WTC11 (cell line): ENCODE measurements at regions not wholly inside any gene's neighbourhood (a gene's known extent, or its start where the extent isn't known, plus 50 kb on each side); places are given as distances from the start of the nearest gene placed in this dataset.

ENCODE experiments used
- ATAC-seq: fragments of 200-7000 bp; cut with Tn5 transposase; 2 replicates; pipeline ENCODE4 v1.10.0; 2021; ENCODE audit warnings: mild to moderate bottlenecking, moderate library complexity
- CTCF ChIA-PET: fragments of 300-600 bp; sonication (Branson Sonifier 250); formaldehyde crosslinking; loops from one replicate; lab custom pipeline; 2021; ENCODE audit warnings: antibody characterized with exemption; lab: Charles Lee
- POLR2A ChIA-PET: fragments of 350-600 bp; sonication (Branson Sonifier 250); formaldehyde crosslinking; loops from one replicate; lab custom pipeline; 2021; ENCODE audit warnings: antibody characterized with exemption; lab: Charles Lee
- DNase-seq: peaks from one replicate; pipeline ENCODE4 v3.0.0; 2021; ENCODE audit warnings: low spot score
- H3K27ac Mint-ChIP-seq: 2 replicates; pipeline ENCODE4 v1.8.0; 2021; ENCODE audit warnings: mixed read lengths
- H3K27me3 Mint-ChIP-seq: 2 replicates; pipeline ENCODE4 v1.8.0; 2021; ENCODE audit warnings: low read depth, mild to moderate bottlenecking, moderate library complexity, mixed read lengths
- H3K36me3 Mint-ChIP-seq: 2 replicates; pipeline ENCODE4 v1.8.0; 2021; ENCODE audit warnings: mixed read lengths
- H3K4me1 Mint-ChIP-seq: 2 replicates; pipeline ENCODE4 v1.8.0; 2022; ENCODE audit warnings: mixed read lengths
- H3K4me3 Mint-ChIP-seq: 2 replicates; pipeline ENCODE4 v1.8.0; 2021; ENCODE audit warnings: mild to moderate bottlenecking, moderate library complexity, mixed read lengths
- H3K9me3 Mint-ChIP-seq: 2 replicates; pipeline ENCODE4 v1.8.0; 2021; ENCODE audit warnings: mixed read lengths
- AFF4 ChIP-seq: sonication (generic); formaldehyde crosslinking; IDR thresholded peaks from 2 replicates; pipeline ENCODE4 v1.8.1; 2023; ENCODE audit warnings: mild to moderate bottlenecking, missing genetic modification reagents, borderline replicate concordance
- ATF1 ChIP-seq: sonication (generic); formaldehyde crosslinking; IDR thresholded peaks from 2 replicates; pipeline ENCODE4 v1.8.1; 2023; ENCODE audit warnings: mild to moderate bottlenecking, moderate library complexity, missing genetic modification reagents
- CDX4 ChIP-seq: fragments of 250-450 bp; sonication (Bioruptor Pico); IDR thresholded peaks from 2 replicates; pipeline ENCODE4 v1.9.0; 2021; ENCODE audit warnings: moderate library complexity, mild to moderate bottlenecking, inconsistent platforms, borderline replicate concordance
- E2F4 ChIP-seq: sonication (generic); formaldehyde crosslinking; IDR thresholded peaks from 2 replicates; pipeline ENCODE4 v1.8.1; 2022; ENCODE audit warnings: low read depth, mild to moderate bottlenecking, moderate library complexity, missing genetic modification reagents, borderline replicate concordance
- E2F5 ChIP-seq: sonication (generic); formaldehyde crosslinking; IDR thresholded peaks from 2 replicates; pipeline ENCODE4 v1.8.1; 2022; ENCODE audit warnings: mild to moderate bottlenecking, moderate library complexity, missing genetic modification reagents
- EMX1 ChIP-seq: fragments of 250-450 bp; sonication (Bioruptor Pico); IDR thresholded peaks from 2 replicates; pipeline ENCODE4 v1.8.0; 2021; ENCODE audit warnings: mild to moderate bottlenecking
- HMGXB4 ChIP-seq: sonication (generic); formaldehyde crosslinking; IDR thresholded peaks from 2 replicates; pipeline ENCODE4 v1.8.1; 2023; ENCODE audit warnings: mild to moderate bottlenecking, moderate library complexity, missing genetic modification reagents
- IRF1 ChIP-seq: sonication (generic); formaldehyde crosslinking; IDR thresholded peaks from 2 replicates; pipeline ENCODE4 v1.8.0; 2023; ENCODE audit warnings: missing genetic modification reagents
- JAZF1 ChIP-seq: fragments of 250-450 bp; sonication (Bioruptor Pico); IDR thresholded peaks from 2 replicates; pipeline ENCODE4 v1.9.0; 2021; ENCODE audit warnings: moderate library complexity, mild to moderate bottlenecking, inconsistent platforms
- MLX ChIP-seq: sonication (generic); formaldehyde crosslinking; IDR thresholded peaks from 2 replicates; pipeline ENCODE4 v1.8.1; 2023; ENCODE audit warnings: mild to moderate bottlenecking, missing genetic modification reagents, moderate library complexity
- RELA ChIP-seq: sonication (generic); formaldehyde crosslinking; IDR thresholded peaks from 2 replicates; pipeline ENCODE4 v1.8.1; 2022; ENCODE audit warnings: missing genetic modification reagents, mild to moderate bottlenecking, borderline replicate concordance
- SMAD3 ChIP-seq: sonication (generic); formaldehyde crosslinking; IDR thresholded peaks from 2 replicates; pipeline ENCODE4 v1.8.0; 2022; ENCODE audit warnings: missing genetic modification reagents, mild to moderate bottlenecking, borderline replicate concordance
- TEAD1 ChIP-seq: sonication (generic); formaldehyde crosslinking; IDR thresholded peaks from 2 replicates; pipeline ENCODE4 v1.8.0; 2022; ENCODE audit warnings: mild to moderate bottlenecking, missing genetic modification reagents
- USF2 ChIP-seq: sonication (generic); formaldehyde crosslinking; IDR thresholded peaks from 2 replicates; pipeline ENCODE4 v1.8.1; 2023; ENCODE audit warnings: mild to moderate bottlenecking, missing genetic modification reagents, moderate library complexity
- ZBTB43 ChIP-seq: sonication (generic); formaldehyde crosslinking; IDR thresholded peaks from 2 replicates; pipeline ENCODE4 v1.8.1; 2023; ENCODE audit warnings: mild to moderate bottlenecking, missing genetic modification reagents
- ZNF219 ChIP-seq: sonication (generic); formaldehyde crosslinking; IDR thresholded peaks from 2 replicates; pipeline ENCODE4 v1.8.0; 2023; ENCODE audit warnings: missing genetic modification reagents, mild to moderate bottlenecking, borderline replicate concordance
- ZNF263 ChIP-seq: sonication (generic); formaldehyde crosslinking; IDR thresholded peaks from 2 replicates; pipeline ENCODE4 v1.8.1; 2022; ENCODE audit warnings: low read depth, mild to moderate bottlenecking, moderate library complexity, missing genetic modification reagents
- ZNF425 ChIP-seq: fragments of 250-450 bp; sonication (Bioruptor Pico); conservative IDR thresholded peaks from 2 replicates; pipeline ENCODE4 v1.9.0; 2021; ENCODE audit warnings: mild to moderate bottlenecking

- no peak overlapping the region for H3K4me3 Mint-ChIP-seq
- peaks cover 15% of the 10 kb centered on the region for H3K9me3 Mint-ChIP-seq
- no peak overlapping the region for H3K27ac Mint-ChIP-seq
- H3K27me3 Mint-ChIP-seq: no peaks in the 10 kb centered on the region
- H3K4me1 Mint-ChIP-seq: peaks cover 34% of the 10 kb centered on the region
- POLR2A ChIA-PET: no interaction called here
- no peak for DNase-seq
- CTCF ChIA-PET: no interaction called here
- H3K36me3 Mint-ChIP-seq: peaks cover 8% of the 10 kb centered on the region
- ATAC-seq: no peak
- no peak for TF ChIP-seq HMGXB4 (CRISPR knock-in tag)
- TF ChIP-seq ZNF263 (CRISPR knock-in tag): no peak
- no peak for TF ChIP-seq JAZF1 (CRISPR knock-in tag)
- no peak for TF ChIP-seq E2F4 (CRISPR knock-in tag)
- no peak for TF ChIP-seq MLX
- no peak for TF ChIP-seq USF2 (CRISPR knock-in tag)
- TF ChIP-seq, all 79 proteins: peak for 0
These were observed 272.3 kb upstream of the PKDCC start for GRCh38 chr2:41775366-41776025.

- Mint-ChIP-seq H3K27me3 (no peaks in the 10 kb centered on the region), H3K9me3 (peaks cover 15% of the 10 kb centered on the region), H3K27ac (no peak overlapping the region), H3K4me3 (no peak overlapping the region), H3K36me3 (peaks cover 8% of the 10 kb centered on the region), H3K4me1 (peaks cover 21% of the 10 kb centered on the region)
- DNase-seq (no peak), ATAC-seq (peak; percentile 10)
- ChIA-PET POLR2A (no interaction called here), CTCF (interaction anchor here (2.5 kb wide), 1 partner anchor 81 kb away, joined by 10 read pairs; no protein-coding TSS in a partner anchor)
- TF ChIP-seq E2F5 (no peak), ZBTB43 (CRISPR knock-in tag) (no peak), ZNF425 (no peak), CDX4 (no peak), RELA (CRISPR knock-in tag) (no peak), JAZF1 (CRISPR knock-in tag) (no peak), ZNF219 (CRISPR knock-in tag) (no peak), TEAD1 (CRISPR knock-in tag) (no peak), SMAD3 (CRISPR knock-in tag) (no peak), EMX1 (no peak), AFF4 (no peak), ATF1 (CRISPR knock-in tag) (no peak), IRF1 (no peak)
These were observed 267.9 kb upstream of the PKDCC start for GRCh38 chr2:41779888-41780287.
